ENCODE measurements at regions not wholly inside any gene's neighbourhood (a gene's known extent, or its start where the extent isn't known, plus 50 kb on each side); places are given as distances from the start of the nearest gene placed in this dataset.

DNA sequence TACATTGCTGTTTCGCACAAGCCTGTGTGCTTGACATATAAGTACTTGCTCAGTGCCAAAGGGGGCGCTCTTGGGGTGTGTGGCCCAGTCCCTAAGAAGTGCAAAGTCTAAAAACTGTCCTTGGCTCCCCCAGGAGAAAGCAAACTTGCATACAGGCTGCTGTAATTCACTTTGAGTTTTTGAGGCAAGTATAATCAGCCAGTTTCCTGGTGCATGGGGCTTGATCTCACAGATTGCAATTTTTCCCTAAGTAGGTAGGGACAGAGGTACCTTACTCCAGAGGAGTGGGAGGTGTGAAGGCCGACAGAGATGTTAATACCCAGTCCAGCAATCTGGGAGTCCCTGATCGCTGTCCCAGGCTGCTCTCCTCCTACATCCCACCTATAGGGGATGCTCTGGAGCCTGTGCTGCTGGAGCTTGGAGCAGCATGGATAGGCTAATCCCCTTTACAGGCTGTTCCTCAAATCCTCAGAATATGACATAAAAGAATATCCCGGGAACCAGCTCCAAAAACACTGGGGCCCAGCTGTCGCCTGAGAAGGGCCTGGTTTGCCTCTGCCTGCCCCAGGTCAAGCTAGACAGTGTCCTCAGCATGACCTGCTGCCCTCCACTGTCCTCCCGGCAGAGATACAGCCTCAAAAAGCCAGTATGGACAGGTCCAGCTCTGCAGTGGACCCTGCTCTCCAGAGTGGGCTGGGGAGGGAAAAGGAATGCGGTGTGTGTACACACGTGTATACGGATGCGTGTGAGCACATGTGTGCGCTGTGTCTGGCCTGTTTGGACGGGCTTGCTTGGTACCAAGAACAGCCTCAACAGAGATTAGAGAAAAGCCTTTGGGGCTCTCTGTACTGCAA, 136.5 kb upstream of the HAAO start:
- TF ChIP-seq RAD21 (IDR thresholded peaks at IDR 0.05; ENCODE audit: low read depth) = peak; percentile 6; the same call in 1 of the 2 replicates
- TF ChIP-seq, protein P1, sequence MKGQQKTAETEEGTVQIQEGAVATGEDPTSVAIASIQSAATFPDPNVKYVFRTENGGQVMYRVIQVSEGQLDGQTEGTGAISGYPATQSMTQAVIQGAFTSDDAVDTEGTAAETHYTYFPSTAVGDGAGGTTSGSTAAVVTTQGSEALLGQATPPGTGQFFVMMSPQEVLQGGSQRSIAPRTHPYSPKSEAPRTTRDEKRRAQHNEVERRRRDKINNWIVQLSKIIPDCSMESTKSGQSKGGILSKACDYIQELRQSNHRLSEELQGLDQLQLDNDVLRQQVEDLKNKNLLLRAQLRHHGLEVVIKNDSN (IDR thresholded peaks at IDR 0.05) = no peak

DNA sequence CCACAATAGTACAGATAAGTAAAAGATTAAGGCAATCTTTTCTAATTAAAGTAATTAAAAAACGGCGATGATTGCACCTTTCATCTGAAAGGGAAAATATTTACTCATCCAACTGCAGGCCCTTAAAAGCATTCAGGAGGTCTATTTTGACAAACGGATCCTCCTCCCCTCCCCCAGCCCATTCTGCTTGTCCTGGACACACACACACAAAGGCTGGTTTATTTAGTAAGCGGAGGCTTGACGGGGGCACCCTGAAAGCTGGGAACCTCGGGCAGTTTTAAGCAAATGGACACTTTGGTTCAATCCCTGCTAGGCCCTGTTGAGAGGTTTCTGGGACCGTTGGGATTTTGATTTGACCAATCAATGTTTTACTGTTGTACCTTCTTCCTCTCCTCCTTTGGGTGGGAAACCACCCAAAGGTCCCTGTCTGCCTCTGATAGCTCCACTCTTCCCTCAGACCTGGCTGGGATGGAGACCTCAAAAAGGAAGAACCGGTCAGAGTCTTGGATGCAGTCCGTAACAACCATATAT, 135.8 kb upstream of the HAAO start:
- TF ChIP-seq EP300 (IDR thresholded peaks at IDR 0.05; ENCODE audit: borderline replicate concordance) (no peak), YY1 (IDR thresholded peaks at IDR 0.05; ENCODE audit: low read depth) (no peak), TEAD4 (IDR thresholded peaks at IDR 0.05) (no peak), ZBTB7A (IDR thresholded peaks at IDR 0.05; ENCODE audit: low read depth) (no peak), NFIC (IDR thresholded peaks at IDR 0.05) (no peak), TAF1 (IDR thresholded peaks at IDR 0.05; ENCODE audit: low read depth) (no peak), RAD21 (IDR thresholded peaks at IDR 0.05; ENCODE audit: low read depth) (no peak), FOXM1 (IDR thresholded peaks at IDR 0.05; ENCODE audit: borderline replicate concordance, low read depth) (no peak), CREB1 (IDR thresholded peaks at IDR 0.05; ENCODE audit: low read depth) (no peak), CEBPB (IDR thresholded peaks at IDR 0.05) (no peak), TCF12 (IDR thresholded peaks at IDR 0.05; ENCODE audit: low read depth) (no peak), EGR1 (IDR thresholded peaks at IDR 0.05) (no peak)
- TF ChIP-seq, protein P2, sequence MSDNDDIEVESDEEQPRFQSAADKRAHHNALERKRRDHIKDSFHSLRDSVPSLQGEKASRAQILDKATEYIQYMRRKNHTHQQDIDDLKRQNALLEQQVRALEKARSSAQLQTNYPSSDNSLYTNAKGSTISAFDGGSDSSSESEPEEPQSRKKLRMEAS (IDR thresholded peaks at IDR 0.05) = no peak
- TF ChIP-seq, protein P1 (IDR thresholded peaks at IDR 0.05) = no peak
- TF ChIP-seq, protein P3, sequence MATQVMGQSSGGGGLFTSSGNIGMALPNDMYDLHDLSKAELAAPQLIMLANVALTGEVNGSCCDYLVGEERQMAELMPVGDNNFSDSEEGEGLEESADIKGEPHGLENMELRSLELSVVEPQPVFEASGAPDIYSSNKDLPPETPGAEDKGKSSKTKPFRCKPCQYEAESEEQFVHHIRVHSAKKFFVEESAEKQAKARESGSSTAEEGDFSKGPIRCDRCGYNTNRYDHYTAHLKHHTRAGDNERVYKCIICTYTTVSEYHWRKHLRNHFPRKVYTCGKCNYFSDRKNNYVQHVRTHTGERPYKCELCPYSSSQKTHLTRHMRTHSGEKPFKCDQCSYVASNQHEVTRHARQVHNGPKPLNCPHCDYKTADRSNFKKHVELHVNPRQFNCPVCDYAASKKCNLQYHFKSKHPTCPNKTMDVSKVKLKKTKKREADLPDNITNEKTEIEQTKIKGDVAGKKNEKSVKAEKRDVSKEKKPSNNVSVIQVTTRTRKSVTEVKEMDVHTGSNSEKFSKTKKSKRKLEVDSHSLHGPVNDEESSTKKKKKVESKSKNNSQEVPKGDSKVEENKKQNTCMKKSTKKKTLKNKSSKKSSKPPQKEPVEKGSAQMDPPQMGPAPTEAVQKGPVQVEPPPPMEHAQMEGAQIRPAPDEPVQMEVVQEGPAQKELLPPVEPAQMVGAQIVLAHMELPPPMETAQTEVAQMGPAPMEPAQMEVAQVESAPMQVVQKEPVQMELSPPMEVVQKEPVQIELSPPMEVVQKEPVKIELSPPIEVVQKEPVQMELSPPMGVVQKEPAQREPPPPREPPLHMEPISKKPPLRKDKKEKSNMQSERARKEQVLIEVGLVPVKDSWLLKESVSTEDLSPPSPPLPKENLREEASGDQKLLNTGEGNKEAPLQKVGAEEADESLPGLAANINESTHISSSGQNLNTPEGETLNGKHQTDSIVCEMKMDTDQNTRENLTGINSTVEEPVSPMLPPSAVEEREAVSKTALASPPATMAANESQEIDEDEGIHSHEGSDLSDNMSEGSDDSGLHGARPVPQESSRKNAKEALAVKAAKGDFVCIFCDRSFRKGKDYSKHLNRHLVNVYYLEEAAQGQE (IDR thresholded peaks at IDR 0.05; ENCODE audit: low read depth) = no peak

DNA sequence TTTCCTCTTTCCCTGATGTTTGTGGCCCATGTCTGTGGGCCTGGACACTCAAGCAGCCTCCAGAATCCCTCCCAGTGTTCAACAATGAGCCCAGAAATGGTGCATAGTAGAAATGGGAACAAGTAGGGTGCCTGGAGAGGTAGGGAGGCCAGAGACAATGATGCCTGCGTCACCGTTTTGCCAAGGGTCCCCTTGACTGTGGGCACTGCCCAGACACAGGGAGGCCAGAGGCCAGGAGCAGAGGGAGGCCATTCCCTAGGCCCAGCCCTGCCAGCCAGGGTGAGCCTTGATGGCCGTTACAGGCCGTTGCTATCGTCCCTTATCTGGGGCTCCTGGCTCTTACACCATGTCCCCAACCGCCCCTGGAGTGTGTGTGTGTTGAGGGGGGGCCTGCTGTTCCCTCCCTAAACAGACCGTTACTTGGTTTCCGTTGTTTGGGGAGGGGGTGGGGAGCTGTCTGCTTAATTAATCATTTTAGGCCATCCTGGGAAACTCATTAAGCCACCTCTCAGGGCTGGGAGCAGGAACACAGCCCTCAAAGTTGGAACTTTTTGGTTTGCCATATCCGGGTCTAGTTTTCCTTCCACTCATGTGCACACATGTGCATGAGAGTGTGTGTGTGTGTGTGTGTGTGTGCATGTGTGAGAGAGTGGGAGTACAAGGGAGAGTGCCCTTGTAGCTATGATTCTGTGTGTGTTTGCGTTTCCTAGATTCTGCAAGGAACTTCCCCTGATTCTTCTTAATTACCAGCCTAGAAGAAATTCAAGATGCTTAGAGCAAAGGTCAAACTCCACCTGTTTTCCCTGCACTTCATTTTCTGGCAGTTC, 135.2 kb upstream of the HAAO start:
- TF ChIP-seq TCF12 (IDR thresholded peaks at IDR 0.05; ENCODE audit: low read depth) (no peak), CEBPB (IDR thresholded peaks at IDR 0.05) (no peak)

DNA sequence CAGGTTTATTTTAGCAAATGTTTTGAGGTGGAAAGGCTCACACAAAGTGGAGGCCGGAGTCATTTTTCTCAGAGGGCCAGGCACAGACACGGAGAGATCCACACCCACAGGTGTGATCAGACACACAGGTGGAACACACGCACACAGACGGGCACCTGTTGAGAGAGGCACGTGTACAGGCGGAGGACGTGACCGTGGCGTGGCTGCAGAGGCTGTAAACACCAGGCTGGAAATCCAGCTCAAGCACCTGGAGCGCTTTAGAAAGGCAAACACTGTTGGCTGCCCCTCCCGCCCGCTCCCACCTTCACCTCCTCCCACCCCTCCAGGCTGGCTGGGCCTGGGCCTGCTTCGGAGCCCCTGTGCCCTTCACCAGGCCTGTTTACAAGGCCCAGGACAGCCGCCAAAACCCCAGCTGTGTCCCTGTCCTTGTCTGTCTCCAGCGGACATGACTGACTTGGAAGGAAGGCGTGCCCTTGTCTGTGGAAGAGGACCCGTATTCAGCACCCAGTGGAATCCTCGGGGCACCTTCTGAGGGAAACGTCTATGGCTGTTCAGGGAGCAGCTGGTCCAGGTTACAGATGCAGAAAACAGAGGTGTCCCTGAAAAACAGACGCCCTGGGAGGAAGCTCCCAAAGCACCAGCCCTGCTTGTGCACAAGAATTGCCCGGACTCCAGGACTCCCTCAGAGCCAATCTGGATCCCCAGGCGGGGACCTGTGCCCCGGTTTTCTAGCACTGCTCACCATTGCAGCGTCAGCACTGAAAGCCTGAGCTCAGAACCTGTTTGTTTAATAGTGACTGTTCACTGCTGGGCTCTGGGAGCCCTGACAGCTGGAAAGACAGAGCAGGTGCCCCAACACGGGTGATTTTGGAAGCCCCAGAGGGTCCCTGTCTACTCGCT, 134.3 kb upstream of the HAAO start:
- TF ChIP-seq EGR1 (IDR thresholded peaks at IDR 0.05) (no peak), NFIC (IDR thresholded peaks at IDR 0.05) (no peak), TCF12 (IDR thresholded peaks at IDR 0.05; ENCODE audit: low read depth) (no peak), FOXM1 (IDR thresholded peaks at IDR 0.05; ENCODE audit: borderline replicate concordance, low read depth) (no peak), EP300 (IDR thresholded peaks at IDR 0.05; ENCODE audit: borderline replicate concordance) (no peak), CREB1 (IDR thresholded peaks at IDR 0.05; ENCODE audit: low read depth) (no peak)
- TF ChIP-seq, protein P3 (IDR thresholded peaks at IDR 0.05; ENCODE audit: low read depth) = no peak
- TF ChIP-seq, protein P1 (IDR thresholded peaks at IDR 0.05) = no peak
- TF ChIP-seq, protein P2 (IDR thresholded peaks at IDR 0.05) = no peak

Measured in Ishikawa (cell line).